CD4-positive, alpha-beta T cell treated with Interferon alpha-2 for 1 hour (primary cell): ENCODE measurements at regions not wholly inside any gene's neighbourhood (a gene's known extent, or its start where the extent isn't known, plus 50 kb on each side); places are given as distances from the start of the nearest gene placed in this dataset.

ENCODE experiments used
- DNase-seq, 2 donors: peaks; one replicate each; pipeline ENCODE4 v3.0.0-alpha.2; 2020 to 2022

DNA sequence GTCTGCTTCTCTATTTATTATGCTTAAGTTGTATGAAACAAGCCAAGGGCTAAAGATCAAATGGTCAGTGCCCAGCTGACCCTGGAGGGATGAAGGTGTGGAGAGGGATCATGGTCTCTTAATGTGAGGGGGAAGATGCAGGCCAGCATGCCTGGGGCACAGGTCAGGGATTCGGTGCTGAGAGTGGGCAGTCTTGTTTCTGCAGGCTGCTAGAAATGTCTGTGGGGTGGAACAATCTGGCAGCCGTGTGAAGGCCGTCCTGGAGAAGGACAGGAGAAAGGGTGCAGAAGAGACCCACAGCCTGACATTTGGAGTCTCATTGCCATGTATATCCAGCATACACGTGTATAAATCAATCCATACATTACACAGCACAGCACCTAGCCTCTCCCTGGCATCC, 258.3 kb upstream of the MOCS1 start:
- no peak for DNase-seq

DNA sequence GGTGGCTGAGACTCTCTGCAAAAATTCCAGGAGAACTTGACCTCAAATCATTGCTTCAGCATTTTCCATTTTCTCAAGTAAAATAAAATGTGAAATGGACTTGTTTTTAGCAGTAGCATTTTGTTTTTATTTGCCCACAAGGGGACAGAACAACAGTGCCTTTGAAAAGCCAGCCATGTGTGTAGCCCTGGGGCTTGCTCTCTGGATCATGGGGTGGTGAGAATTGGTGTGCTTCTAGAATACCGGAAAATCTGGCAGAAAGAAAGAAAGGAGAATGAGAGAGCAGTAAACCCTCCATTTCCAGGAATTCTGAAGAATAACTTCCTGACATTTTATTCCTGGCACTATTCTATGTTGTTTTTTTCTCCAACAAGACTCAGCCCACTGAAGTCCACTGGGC, 254.7 kb upstream of the MOCS1 start:
- DNase-seq = no peak

DNA sequence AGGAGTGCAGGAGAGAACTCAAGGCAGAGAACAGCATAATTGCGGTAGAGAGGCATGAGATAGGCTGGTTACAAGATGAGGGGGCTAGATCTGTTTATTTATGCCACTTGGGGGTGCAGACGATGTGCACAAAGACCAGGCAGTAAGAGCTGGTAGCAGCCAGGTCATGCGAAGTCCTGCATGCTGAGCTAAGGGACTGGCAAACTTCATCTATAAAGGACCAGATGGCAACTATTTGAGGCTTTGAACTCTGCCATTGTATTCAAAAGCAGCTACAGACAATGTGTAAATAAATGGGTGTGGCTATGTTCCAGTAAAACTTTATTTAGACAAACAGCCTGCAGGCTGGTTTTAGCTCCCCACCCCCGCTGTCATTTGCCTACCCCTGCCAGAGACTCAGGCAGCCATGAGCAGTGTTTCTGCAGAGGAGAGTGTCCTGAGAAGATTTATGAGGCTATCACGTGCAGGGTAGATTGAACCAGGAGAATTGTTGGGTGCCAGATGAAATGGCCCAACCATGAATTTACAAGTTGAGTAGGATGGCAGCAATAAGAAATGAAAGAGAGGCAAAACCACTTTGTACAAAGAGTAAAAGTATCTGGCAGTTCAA, 253.4 kb upstream of the MOCS1 start:
- no peak for DNase-seq

DNA sequence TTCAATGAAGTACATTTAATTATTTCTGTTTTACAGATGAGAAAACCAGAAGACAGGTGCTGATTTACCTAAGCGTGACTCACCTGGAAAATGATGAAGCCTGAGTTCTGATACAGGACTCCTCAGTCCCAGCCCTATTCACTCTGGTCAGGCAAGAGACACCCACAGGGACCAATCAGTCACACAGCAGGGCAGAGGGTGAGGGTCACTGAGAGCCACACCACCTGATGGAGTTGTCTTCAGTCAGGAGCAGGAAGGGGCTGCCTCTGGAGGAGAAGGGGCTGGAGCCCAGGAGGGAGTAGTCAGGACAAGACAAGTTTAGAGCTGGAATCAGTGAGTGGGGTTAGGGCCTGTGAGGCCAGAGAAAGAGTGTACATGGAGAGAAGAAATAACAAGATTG, 251.2 kb upstream of the MOCS1 start:
- no peak for DNase-seq

DNA sequence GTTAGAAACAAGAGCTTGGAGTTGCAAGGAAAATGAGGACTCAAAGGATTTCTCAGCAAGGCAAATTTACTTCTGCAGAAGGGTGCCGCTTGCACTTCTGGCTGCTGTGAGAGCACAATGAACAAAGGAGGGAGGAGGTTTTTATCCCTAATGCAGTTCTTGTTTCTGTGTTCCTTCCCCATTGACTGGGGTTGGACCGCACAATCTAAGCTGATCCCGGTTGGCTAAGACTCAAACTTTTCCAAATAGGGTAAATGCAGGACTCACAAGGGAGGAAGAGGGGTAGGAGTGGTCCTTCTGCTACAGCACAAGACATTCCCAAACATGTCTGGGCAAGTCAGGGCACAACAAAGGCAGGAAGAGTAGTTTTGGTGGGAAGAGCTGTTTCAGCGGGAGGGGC, 249.6 kb upstream of the MOCS1 start:
- no peak for DNase-seq

DNA sequence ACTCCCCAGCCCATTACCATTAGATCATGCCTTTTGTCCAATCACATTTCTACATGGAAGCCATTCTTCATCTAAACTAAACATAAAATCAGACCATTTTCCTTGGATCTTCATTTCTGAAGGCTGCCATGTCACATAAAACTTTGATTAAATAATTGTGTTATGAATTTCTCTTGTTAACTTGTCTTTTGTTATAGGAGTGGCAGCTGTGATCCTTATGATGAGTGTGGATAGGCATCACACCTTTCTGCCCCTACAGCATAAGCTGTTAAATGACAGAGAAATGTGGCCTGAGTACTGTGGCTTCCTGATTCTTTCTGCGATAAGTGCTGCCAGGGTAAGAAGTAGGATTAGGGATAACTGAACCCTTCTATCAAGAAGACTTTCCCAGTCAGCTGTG, 247.1 kb upstream of the MOCS1 start:
- DNase-seq = no peak

DNA sequence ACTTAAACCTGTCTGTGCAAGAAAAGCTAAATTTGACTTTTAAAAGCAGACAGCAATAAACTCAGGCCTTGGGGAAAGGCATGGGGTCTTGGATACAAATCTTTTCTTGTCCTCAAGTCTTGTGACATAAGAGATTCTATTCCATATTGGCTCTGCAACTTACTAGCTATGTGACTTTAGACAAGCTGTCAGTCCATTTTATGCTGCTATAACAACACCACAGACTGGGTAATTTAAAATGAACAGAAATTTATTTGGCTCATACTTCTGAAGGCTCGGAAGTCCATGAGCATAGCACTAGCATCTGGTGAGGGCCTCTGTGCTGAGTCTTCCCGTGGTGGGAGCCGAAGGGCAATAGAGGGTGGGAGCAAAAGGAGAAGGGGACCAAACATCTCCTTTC, 246.0 kb upstream of the MOCS1 start:
- DNase-seq = no peak

DNA sequence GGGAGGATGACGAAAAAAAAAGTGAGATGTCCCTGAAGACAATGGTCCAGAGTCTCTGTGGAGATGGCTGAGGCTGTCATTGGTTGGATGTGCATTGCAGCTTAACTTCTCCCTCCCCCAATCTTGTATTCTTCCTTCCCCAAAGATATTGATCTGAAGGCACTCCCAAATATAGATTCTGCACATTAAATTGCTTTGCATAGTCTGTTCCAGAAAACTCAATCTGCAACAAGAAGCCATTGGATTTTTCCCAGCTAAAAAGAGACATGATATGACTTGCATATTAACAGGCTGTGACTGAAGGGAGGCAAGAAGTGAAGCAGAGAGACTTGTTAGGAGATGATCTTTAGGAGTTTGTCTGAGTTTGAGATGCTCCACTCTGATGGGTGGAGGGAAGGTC, 245.2 kb upstream of the MOCS1 start:
- no peak for DNase-seq

DNA sequence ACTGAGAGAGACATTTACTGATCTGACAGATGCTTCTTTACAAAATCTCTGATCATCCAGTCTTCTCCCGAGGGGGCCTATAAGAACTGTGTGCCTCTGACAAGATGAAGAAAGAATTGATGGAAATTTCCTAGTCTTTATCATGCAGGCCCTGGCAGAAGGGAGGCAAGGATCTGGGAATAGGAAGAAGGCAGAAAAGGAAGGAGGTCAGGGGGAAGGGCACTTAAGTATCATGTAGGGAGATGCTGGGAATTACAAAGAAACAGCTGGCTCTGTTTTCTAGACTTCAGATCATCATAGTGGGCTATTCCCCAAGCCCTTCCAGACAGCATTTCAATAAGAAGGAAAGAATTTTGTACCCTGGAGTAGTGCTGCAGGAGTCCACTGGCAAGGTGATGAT, 243.3 kb upstream of the MOCS1 start:
- no peak for DNase-seq

DNA sequence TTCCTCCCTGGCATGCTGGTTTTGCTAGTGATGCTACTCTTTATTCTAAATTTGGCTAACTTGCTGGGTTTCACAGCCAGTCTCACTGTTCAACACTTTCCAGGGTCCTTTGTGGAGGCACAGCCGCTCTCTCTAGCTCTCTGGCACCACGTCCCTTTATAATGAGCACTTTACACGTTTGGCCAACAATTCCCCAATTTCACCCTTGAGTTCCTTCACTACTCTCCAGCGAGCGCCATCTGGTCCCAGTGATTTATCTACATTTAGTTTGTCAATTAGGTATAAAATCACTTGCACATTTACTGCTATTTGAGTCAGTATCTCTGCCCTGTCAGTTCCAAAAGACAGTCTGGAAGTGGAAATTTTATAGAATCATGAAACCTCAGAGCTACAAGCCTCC, 241.9 kb upstream of the MOCS1 start:
- no peak for DNase-seq

DNA sequence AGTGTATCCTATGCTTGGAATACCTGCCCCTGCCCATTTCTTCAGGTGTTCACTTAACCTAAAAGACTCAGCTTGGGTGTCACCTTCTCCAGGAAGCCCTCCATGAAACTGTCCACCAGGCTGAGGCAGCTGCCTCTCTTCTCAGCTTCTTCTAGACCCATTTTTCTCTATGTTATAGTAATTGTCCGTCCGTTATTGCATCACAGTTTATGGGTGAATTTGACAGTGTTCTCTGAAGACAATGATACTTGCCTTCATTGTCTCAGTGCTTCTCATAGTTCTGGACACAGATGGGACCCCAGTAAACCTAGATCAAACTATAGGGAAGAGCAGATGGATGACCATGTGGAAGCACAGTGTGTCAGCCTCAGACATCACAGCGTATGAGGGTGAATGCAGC, 238.0 kb upstream of the MOCS1 start:
- no peak for DNase-seq

DNA sequence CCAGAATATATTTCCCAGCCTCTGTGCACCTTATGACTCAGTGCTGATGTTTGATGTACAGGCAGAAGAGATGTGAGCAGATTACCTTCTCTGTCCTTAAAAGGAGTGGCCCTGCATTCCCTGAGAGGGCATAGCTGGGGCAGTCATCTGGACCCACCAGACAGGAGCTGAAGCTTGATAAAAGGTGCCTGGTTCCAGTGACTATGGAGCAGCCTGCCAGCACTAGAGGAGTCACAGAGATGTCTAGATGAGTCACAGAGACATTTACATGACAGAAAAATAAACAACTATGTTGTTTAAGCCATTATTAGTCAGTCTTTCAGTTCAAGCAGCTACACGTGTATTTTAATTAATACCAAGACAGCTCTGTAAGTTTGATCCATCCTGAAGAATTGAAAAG, 237.1 kb upstream of the MOCS1 start:
- DNase-seq = no peak

DNA sequence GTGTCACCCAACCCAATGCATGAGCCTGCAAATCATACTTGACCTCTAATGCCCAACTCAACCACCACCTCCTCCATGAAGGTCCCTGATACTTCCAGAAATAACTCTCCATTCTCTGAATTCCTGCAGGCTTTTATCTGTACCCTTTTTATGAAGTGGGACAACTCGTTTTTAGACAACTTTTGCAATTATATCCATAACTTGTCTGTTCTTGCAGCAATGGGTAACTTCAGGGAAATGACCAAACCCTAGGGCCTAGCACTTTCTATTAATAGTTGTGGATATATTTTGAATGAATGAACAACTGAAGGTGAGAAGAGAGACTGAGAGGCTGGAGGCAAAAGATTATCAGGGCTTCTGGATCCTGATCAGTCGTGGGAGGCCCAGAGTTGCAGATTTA, 236.6 kb upstream of the MOCS1 start:
- no peak for DNase-seq

DNA sequence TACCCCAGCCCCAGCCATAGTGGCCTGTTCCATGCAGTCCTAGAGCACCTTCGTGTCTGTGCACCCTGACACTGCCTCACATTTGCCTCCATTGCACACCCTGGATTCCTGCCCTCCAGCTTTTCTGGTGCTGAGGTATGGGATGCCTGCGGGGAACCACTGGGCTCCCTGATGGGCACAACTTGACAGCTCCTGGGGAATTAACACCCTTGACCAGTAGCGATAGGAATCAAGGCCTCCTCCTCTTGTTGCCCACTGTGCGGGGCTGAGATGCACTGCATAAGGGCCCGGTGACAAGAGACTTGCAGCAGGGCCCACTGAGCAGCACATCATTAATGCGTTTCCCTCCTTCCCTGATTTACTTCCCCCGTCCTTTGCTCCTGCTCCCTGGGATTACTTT, 235.6 kb upstream of the MOCS1 start:
- no peak for DNase-seq

DNA sequence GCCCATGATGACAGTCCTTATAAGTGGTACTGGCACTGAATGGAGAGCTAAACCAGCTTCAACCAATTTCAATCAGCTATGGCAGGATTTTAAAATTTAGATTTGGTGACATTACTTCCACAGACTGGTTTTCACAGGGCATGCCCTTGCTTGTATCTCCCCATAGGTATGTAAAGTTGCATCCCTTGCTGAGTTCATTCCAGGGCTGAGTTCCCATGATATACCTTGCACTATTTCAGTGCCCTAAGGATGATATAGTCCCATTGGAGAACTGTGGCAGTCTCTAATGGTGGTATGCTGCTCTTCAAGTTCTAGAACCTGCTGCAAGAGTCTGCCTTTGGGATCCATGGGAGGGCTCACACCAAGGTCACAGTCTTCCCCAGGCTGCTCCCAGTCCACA, 232.7 kb upstream of the MOCS1 start:
- DNase-seq = no peak

DNA sequence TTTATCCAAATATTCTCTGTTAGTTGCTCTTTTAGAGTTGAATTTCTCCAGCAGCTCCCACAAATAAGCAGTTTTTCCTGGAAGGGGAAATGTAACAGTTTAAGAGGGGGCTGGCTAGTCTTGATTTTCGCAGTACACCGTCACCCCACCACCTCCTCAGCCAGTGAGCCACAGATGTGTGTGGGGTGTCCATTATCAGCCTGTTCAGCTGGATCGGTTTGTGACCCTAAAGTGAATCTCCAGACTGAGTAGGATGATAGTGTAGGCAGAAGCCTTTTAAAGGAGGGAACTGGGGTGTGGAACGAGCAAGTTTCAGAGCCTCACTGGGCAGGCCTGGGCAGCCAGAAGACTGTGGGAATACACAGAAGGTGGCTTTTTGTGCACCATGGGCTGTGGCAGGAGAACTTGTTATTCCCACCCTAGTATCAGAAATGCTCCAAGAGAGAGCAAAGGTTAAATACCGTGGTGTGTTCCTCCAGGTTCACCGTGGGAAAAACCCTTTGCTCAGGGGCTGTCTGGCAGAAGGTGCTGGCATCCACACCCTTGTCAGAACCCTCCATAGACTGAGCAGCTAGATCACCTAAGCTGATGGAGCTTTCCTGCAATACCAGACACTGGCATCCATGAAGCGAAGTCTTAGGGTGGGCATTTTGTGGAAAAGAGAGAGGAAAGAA, 230.9 kb upstream of the MOCS1 start:
- no peak for DNase-seq

DNA sequence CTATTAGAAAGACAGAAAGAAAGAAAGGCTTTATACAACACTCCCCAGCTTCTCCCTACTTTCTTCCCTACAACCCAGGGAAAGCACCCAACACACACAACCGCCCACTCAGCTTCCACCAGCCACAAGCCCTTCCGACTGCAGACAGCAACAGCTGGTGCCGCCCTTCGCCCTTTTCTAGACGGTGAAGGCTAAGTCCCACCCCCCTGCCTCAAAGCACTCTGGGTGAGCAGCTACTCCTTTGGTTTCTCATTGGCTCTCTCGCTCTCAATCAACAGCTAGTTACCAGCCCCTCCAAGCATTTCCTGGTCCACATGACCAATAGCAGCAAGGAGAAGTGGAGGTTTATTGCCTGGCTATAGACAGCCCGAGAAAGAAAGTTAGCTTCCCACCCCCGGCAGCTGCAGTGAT, 230.1 kb upstream of the MOCS1 start:
- DNase-seq = no peak

DNA sequence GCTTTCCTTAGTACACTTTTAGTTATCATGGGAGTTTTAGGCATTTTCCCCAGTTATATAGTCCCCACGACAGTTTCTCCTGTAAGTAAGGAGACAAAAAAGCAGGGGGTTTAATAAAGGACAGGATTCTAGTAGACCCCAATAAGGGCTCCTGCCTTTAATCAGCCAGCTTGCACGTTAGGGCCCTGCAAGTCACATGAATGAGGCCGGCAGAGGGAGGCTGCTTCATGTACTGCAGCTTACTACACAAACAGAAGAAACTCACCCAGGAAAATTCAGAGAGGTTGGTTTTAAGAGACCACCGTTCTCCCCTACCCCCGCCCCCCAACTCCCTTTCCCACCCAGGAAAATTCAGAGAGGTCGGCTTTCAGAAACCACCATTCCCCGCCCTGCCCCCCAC, 229.7 kb upstream of the MOCS1 start:
- DNase-seq = no peak

DNA sequence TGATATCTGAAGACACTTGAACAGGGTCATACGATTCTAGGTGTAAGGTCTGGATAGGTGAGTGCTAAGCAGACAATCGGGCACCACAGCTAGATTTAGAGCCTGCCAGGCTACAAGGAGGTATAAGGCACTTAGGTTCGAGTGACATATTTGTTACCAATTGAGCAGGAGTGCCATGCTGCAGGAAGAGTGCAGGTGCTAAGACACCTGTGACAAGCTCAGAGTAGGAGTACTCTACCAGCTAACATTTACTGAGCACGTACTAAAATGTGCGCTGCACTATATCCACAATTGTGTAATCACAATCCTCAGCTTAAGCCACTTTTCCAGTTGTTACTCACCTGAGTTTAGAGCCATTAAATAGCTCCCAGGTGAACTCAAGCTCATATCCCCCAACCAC, 227.8 kb upstream of the MOCS1 start:
- DNase-seq = no peak

DNA sequence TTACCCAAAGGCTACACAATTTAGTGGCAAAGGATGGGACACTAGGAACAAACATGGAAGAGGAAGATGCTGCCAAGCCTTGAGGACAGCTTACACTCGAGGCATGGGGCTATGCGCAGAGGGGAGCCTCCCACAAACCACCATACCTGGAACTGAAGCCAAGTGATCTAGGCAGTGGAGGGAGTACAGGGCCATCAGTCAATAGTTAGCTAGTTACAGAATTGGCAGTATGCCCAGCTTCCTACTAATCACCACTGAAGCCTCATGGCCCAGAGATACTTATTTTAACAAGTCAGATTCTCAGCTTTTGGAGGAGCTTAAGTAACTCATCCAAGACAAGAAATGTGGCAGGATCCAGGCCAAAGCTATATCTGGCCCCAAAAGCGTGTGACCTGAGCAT, 226.6 kb upstream of the MOCS1 start:
- no peak for DNase-seq

DNA sequence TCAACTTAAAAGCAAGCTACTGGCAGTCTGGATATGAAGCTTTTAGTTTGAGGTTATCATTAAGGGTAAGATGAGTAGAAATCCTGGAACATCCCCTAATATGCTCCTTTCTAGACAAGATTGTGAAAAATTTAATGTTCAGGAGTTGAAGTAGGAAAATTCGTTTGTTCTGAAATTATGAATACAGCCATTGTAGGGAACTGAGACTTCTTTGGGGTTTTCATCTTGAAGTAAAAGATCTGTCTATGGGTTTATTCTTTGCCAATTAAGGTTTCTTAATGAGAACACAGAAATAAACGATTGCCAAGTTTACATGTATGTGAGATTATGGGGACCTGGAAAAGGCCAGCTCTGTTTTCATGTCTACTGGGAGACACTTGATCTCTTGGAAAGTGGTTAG, 225.6 kb upstream of the MOCS1 start:
- DNase-seq = no peak

DNA sequence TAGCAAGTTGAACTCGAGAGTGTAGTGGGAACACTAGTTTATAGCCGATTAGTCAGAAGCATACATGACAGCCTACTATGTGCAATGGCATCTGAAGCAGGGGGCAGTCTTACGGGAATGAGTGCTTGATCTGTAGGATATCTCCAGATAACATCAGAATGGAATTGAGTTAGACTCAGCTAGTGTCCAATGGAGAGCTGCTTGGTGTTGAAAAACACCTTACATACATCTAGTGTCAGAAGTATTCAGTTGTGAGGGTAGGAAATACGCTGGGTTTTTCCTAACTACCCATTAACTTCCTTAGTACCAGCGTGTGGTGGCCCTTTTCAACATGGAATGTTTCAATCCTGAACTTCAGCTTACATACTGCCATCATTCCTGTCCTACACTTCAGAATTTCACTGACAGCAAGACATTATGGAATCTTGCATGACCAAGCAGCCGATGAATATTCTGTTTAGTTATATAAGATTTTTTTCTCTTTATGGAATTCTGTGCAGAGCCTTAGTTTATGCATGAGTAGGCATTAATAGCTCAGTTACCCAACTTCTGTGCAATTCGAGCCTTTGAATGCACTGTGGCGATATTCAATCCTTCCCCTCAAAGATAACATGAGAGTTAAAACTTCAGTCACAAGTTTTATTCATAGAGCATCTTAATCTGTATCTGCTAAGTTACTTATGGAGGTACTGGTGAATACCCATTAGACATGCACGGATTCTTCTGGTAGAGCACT, 218.6 kb upstream of the MOCS1 start:
- no peak for DNase-seq

DNA sequence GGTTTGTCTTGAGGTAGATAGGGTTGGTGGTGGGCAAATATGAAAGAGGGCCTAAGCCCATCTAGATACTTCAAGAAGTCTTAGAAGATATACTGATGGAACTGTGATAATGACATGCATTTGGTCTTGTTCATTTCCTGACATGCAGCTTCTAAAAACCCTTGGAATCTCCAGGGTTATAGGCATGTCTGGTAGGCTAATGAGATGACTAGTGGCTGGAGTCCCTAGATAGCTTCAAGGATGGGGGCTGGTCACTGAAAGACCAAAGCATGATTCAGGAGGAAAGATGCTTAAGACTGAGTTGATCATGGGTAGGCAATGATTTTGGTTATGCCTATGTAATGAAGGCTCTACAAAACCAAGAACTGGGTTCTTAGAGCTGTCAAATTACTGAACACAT, 217.9 kb upstream of the MOCS1 start:
- no peak for DNase-seq

DNA sequence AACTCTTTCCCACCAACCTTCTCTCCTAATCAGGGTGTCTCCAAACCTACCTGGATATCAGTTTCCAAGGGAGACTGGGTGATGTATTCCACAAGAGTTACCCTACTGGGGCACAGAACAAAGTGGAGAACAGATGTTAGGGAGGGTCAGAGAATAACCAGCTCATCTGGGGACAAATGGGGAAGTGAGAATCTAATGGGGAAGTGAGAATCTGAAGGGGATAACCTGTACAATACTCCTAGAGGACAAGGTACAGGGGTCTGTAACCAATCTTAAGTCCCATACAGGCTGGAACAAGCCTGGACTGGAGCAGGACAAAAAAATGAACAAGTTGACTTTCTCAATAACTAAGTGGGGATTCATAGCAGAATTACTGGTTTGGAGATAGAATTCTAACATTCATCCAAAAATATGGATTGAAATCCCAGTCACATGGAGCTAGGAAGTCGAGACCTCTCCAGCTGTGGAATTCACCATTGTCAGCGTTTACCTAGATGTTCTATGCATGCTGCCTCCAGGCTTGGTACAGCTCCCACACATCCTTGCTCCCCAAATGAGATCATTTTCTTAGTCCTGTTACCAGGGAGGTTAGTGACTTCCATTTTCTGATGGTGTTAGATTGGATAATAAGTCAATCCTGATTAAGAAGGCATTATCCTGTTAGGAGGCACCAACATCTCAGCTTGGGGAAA, 214.8 kb upstream of the MOCS1 start:
- DNase-seq = no peak
